ENCODE measurements at regions not wholly inside any gene's neighbourhood (a gene's known extent, or its start where the extent isn't known, plus 50 kb on each side); places are given as distances from the start of the nearest gene placed in this dataset.

DNA sequence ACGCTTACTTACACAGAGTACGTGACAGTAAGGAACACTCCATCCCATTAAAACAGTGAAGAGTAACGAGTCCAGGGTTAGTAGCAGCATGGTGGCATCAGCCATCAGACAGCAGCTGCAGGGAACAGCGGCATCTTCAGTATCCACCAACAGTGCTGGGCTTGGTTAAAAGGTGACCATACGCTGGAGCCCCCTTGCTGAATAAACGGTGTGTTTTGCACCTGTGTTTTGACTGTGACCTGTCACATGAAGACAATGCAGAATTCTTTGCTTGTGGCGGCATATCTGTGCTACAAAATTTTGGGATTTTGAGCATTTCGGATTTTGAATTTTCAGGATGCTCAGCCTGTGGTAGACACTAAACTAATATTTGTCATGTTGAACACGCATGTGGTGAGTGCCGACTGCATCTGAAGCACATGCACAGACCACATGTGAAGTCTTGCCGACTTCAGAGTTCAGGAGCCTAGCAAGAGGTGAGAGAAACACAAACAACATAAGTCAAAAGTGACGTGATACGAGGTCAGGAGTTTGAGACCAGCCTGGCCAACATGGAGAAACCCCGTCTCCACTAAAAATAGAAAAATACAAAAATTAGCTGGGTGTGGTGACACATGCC lies 69.3 kb upstream of the FRMD1 start (continued):
- TF ChIP-seq, protein P1, sequence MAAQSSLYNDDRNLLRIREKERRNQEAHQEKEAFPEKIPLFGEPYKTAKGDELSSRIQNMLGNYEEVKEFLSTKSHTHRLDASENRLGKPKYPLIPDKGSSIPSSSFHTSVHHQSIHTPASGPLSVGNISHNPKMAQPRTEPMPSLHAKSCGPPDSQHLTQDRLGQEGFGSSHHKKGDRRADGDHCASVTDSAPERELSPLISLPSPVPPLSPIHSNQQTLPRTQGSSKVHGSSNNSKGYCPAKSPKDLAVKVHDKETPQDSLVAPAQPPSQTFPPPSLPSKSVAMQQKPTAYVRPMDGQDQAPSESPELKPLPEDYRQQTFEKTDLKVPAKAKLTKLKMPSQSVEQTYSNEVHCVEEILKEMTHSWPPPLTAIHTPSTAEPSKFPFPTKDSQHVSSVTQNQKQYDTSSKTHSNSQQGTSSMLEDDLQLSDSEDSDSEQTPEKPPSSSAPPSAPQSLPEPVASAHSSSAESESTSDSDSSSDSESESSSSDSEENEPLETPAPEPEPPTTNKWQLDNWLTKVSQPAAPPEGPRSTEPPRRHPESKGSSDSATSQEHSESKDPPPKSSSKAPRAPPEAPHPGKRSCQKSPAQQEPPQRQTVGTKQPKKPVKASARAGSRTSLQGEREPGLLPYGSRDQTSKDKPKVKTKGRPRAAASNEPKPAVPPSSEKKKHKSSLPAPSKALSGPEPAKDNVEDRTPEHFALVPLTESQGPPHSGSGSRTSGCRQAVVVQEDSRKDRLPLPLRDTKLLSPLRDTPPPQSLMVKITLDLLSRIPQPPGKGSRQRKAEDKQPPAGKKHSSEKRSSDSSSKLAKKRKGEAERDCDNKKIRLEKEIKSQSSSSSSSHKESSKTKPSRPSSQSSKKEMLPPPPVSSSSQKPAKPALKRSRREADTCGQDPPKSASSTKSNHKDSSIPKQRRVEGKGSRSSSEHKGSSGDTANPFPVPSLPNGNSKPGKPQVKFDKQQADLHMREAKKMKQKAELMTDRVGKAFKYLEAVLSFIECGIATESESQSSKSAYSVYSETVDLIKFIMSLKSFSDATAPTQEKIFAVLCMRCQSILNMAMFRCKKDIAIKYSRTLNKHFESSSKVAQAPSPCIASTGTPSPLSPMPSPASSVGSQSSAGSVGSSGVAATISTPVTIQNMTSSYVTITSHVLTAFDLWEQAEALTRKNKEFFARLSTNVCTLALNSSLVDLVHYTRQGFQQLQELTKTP (IDR thresholded peaks at IDR 0.05; ENCODE audit: low read depth in 1 of 2, partially characterized antibody in 2 of 2), result no peak
- TF ChIP-seq BCOR (IDR thresholded peaks at IDR 0.05), result no peak
- TF ChIP-seq KLF6 (CRISPR knock-in tag; IDR thresholded peaks at IDR 0.05; ENCODE audit: borderline replicate concordance), result no peak

DNA sequence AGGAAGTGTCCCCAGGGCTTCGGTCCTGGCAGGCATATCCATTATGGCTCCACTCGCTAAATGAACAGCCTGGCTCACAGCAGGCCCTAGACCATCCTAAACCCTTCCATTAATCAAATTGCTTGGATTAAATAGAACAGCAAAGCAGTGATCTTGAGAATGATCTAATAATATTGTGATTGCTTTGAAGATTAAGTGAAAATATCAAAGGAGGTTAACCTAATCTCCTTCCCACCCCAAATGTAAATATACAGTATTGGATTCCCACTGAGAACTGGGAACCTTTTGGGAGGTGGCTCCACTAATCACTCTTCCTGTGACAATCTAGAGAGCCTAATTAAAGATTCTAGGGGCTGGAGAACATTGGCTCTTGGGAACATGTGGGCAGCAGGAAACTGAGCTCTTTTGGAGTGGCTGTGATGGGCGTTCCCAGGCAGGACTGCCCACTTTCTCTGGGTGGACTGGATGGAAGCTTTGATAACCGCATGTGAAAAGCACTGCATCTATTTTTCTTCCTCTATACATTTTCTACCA lies 68.3 kb upstream of the FRMD1 start:
- H3K4me2 ChIP-seq (ENCODE audit: insufficient read depth, low read length), result no peak overlapping the region
- H3K36me3 ChIP-seq (ENCODE audit: control insufficient read depth, insufficient read depth, low read length), result no peaks in the 10 kb centered on the region
- H3K4me3 ChIP-seq, result no peak overlapping the region
- H3K4me1 ChIP-seq (replicated peaks in 1 of 2; ENCODE audit: control insufficient read depth in 2 of 2, insufficient read depth in 2 of 2, low read length in 2 of 2), result no peaks in the 10 kb centered on the region
- ChIA-PET POLR2A (no interaction called here), CTCF (ENCODE audit: low intra/inter-chr PET ratio) (no interaction called here)
- in situ Hi-C loops (cut with MboI) (no loop called here), intact Hi-C loops (cut with micrococcal nuclease) (no loop called here)
- H3K9ac ChIP-seq (ENCODE audit: insufficient read depth in 1 of 2, low read depth in 2 of 2, low read length in 2 of 2), result no peak overlapping the region
- H3K9me3 ChIP-seq (replicated peaks; ENCODE audit: control insufficient read depth, insufficient read depth, low read depth, low read length), result no peaks in the 10 kb centered on the region
- H4K20me1 ChIP-seq (replicated peaks; ENCODE audit: control insufficient read depth, insufficient read depth, low read length), result peaks cover 5% of the 10 kb centered on the region
- H2AFZ ChIP-seq (ENCODE audit: low read depth, low read length), result no peak overlapping the region
- ATAC-seq (no peak), FAIRE-seq (no peak), DNase-seq (ENCODE audit: extremely low read depth in 1 of 4, low spot score in 3 of 4) (no peak)
- no peaks in the 10 kb centered on the region for H3K79me2 ChIP-seq (ENCODE audit: control insufficient read depth, insufficient read depth, low read length)
- peaks cover 31 to 55% of the 10 kb centered on the region in 2 experiments for H3K27me3 ChIP-seq (ENCODE audit: control insufficient read depth in 2 of 2, insufficient read depth in 2 of 2, low read length in 2 of 2)
- BruUV-seq (replicated peaks), result no TSS peak
- no peaks in the 10 kb centered on the region for H3K9me1 ChIP-seq (ENCODE audit: control insufficient read depth, insufficient read depth, low read length)
- WGBS (ENCODE audit: insufficient coverage, low coverage, missing lambda C conversion rate), result 2% methylated on average over 4 of the region's 4 CpGs
- no peak overlapping the region for H3K27ac ChIP-seq (ENCODE audit: extremely low read depth, low read depth, low read length)
- TF ChIP-seq MYC (IDR thresholded peaks at IDR 0.05; ENCODE audit: low read depth, low read length), result no peak
- no peak for TF ChIP-seq MYC (CRISPR knock-in tag; IDR thresholded peaks at IDR 0.05; ENCODE audit: borderline replicate concordance, low read depth)
- TF ChIP-seq COPS2 (conservative IDR thresholded peaks at IDR 0.05), result no peak
- TF ChIP-seq, protein P2, sequence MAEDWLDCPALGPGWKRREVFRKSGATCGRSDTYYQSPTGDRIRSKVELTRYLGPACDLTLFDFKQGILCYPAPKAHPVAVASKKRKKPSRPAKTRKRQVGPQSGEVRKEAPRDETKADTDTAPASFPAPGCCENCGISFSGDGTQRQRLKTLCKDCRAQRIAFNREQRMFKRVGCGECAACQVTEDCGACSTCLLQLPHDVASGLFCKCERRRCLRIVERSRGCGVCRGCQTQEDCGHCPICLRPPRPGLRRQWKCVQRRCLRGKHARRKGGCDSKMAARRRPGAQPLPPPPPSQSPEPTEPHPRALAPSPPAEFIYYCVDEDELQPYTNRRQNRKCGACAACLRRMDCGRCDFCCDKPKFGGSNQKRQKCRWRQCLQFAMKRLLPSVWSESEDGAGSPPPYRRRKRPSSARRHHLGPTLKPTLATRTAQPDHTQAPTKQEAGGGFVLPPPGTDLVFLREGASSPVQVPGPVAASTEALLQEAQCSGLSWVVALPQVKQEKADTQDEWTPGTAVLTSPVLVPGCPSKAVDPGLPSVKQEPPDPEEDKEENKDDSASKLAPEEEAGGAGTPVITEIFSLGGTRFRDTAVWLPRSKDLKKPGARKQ (CRISPR knock-in tag; IDR thresholded peaks at IDR 0.05), result no peak
- TF ChIP-seq SP2 (IDR thresholded peaks at IDR 0.05; ENCODE audit: extremely low read depth, low read depth, low read length, poor library complexity, severe bottlenecking), result no peak
- TF ChIP-seq RAD51 (IDR thresholded peaks at IDR 0.05; ENCODE audit: borderline replicate concordance, low read depth), result no peak
- TF ChIP-seq, protein P3, sequence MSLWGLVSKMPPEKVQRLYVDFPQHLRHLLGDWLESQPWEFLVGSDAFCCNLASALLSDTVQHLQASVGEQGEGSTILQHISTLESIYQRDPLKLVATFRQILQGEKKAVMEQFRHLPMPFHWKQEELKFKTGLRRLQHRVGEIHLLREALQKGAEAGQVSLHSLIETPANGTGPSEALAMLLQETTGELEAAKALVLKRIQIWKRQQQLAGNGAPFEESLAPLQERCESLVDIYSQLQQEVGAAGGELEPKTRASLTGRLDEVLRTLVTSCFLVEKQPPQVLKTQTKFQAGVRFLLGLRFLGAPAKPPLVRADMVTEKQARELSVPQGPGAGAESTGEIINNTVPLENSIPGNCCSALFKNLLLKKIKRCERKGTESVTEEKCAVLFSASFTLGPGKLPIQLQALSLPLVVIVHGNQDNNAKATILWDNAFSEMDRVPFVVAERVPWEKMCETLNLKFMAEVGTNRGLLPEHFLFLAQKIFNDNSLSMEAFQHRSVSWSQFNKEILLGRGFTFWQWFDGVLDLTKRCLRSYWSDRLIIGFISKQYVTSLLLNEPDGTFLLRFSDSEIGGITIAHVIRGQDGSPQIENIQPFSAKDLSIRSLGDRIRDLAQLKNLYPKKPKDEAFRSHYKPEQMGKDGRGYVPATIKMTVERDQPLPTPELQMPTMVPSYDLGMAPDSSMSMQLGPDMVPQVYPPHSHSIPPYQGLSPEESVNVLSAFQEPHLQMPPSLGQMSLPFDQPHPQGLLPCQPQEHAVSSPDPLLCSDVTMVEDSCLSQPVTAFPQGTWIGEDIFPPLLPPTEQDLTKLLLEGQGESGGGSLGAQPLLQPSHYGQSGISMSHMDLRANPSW (CRISPR knock-in tag; IDR thresholded peaks at IDR 0.05), result no peak
- no peak for TF ChIP-seq ZNF253 (CRISPR knock-in tag; conservative IDR thresholded peaks at IDR 0.05)
